NCI-H1417 (cell line): ENCODE measurements at regions not wholly inside any gene's neighbourhood (a gene's known extent, or its start where the extent isn't known, plus 50 kb on each side); places are given as distances from the start of the nearest gene placed in this dataset.
A peak's percentile ranks its signal among the peaks of the same experiment; 100 is the strongest.
"Not testable (repeated sequence)": the region's sequence is repeated elsewhere in the genome, so short reads cannot be mapped to it uniquely, and the experiment has no call there.

Source experiments
- DNase-seq, 3 experiments: peaks; one replicate each; lab custom pipeline; 2025; lab: John Stamatoyannopoulos, UW

DNA sequence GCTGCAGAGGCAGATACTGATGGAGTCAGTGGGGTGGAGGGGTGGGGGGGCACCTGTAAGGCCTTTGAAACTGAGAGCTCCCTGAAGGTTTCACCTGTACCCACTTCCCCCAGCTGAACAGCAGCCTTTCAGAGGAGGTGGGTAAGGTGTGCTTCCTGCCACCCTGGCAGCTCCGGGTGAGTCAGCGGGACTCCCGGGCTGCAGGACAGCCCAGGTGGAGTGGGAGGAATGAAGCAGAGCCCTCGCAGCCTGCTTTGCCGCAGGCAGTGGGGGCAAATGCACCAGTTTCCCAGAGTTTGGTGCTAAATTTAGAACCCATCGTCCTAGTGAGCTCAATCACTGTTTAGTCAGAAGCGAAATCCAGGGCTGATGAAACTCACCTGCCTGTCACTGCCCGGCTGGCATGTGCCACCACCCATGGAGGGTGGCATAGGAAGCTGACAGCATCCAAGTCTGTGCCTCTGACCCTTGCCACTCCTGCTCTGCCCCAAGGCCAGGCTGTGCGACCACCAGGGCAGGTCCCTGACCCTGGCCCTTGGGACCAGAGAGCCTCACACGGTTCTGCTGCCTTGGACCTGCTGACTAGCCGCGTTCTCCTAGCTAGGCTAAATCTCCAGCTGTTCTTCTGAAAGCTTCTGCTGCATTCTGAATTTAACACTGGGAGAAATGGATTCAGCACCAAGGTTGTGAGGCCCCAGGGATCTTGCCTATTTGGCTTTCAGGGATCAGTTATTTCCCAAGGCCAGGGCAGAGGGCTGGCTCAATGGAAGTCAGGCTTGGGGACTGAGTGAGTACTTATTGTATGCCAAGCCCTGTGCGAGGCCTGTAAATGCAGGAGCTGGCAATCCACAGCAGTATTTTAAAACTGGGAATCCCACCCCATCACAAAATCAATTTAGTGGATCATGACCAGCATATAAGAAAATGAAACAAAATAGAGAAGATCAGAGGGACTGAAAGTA lies 67.3 kb upstream of the RASGRF1 start:
- DNase-seq = no peak

- DNase-seq = no peak
Measured at GRCh38 chr15:79156704-79157375, 66.3 kb upstream of the RASGRF1 start.

DNA sequence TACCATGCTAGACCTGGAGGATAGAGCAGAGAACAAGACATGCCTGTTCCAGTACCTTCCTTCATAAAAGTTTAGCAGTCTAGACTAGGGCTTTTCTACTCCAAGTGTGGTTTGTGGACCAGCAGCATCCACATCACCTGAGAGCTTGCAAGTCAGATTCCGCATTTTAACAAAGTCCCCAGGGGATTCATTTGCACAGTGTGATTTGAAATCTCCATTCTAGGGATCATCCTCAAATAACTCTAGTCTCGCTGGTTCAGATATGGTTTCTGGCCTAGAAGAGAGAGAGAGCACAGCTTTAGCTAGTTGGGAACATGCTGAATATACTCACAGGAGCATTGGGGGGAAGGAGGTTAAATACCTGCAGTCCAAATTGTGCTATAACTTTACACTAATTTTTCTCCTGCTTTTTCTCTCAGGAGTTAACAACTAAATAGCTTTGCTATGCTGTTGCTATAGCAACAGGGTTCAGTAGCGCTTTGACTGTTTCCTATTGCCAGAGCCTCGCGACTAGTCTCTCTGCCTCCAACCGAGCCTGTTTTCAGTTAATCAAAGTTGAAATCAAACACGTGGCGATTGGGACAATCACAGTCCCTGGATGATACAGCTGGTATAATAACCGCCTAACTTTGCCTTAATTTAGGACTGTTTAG lies 64.0 kb upstream of the RASGRF1 start:
- DNase-seq = peak in 2 of 3 experiments; percentile 12 to 57

DNA sequence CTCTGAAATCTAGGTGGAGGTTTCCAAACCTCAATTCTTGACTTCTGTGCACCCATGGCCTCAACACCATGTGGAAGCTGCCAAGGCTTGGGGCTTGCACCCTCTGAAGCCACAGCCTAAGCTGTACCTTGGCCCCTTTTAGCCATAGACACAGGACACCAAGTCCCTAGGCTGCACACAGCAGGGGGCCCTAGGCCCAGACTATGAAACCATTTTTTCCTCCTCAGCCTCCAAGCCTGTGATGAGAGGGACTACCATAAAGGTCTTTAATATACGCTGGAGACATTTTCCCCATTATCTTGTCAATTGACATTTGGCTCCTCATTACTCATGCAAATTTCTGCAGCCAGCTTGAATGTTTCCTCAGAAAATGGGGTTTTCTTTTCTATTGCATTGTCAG lies 53.7 kb upstream of the RASGRF1 start:
- not testable (repeated sequence) for DNase-seq

DNA sequence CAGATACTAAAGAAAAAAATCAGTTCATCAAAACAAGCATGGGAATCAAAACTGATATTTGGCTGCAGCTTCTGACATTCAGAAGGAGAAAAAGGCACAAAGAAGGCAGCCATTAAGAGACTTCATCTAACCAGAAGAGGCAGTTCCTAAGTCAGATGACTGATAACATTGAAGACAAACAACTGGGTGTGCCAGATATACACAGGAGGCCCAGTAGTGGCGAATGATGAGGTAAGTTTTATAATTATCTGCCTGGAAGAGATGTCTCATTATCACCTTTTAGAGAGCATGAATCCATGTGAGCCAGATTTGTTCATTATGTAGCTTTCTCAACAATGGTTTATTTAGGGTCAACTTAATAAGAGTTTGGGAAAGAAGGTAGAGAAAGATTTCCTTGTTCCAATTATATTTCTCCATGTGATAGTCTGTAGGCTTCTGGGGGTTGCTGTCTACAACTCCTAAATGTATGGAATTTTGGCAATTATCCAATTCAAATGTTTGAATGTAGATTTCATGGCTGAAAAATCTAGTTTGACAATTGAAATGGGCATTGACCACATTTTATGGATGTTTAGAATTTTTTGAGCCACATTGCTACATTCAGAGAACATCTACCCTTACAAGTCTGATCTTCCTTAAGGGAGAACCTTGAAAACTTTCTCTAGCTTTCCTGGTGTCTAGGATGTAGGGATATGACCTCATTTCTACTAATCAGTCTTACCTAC lies 50.4 kb upstream of the RASGRF1 start:
- DNase-seq = no peak
